GM21825 (cell line): ENCODE measurements at regions not wholly inside any gene's neighbourhood (a gene's known extent, or its start where the extent isn't known, plus 50 kb on each side); places are given as distances from the start of the nearest gene placed in this dataset.

Source experiments
- ATAC-seq: cut with Tn5 transposase; IDR thresholded peaks from one replicate; pipeline ENCODE4 v1.9.1; 2021; ENCODE audit warnings: mild to moderate bottlenecking, moderate library complexity; ENCODE audit not compliant: unreplicated experiment

DNA sequence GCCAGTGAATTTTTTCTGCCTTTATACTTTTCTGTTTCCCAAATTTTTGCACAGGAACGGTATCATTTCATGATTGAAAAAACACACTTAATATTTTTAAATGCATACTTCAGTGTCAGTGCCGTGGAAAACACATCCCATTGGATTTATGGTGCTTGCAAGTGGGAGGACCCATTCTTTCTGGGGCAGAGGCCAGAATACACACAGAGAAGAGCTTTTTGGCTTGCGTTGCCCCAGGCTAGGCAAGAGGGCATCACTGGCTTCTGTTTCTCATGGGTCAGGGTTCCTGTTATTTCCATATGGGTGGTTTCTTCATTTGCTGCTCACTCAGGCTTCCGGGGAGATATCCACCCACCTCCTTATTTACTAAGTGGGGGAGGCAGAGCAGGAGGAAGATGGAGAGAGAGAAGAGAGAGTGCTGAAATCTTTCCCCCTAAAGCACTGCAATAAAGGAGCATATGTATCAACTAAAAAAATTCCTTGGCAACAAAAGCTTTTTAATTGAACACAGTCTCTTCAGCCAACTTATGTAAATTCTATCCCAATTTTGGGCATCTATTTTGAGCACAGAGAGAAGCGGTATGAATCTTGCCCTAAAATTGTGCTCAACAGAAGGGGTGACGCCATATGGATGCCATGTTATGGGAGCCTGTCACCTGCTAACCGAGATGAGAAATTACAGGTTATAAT lies 66.0 kb upstream of the KIRREL3 start:
- ATAC-seq: no peak

DNA sequence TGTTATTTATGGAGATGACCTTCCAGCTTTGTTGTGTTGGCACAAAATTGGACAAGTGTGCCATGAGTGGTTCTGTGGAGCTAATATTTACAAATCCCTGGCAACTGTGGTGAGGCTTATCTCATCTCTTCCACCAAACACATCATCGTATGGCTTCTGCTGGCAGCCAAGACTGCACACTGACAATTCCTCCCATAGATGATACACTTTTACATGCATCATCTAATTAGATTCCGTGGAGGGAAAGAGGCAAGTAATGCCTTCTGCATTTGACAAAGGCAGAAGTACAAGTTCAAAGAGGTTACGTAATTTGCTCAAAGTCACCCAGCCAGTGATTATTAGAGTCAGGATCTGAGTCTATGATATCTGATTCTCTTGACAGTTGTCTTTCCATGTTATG lies 62.7 kb upstream of the KIRREL3 start:
- no peak for ATAC-seq

DNA sequence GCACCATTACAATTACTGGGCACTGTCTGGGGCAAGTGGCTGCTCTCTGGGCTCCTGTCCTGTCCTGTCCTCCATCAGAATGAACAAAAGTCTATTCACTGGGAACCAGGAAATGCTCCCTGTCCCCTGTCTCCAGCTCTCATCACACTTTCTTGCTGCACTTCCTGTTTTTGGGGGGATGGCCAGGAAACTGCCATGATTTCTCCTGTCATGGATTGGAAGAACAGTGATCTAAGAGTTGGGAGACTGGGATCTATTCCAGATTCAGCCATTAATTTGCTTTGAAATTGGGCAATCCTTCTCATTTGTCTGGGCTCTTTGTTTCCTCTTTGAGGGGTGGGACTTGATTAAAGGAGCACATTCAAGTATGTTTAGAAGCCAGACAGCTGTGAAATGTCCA lies 61.4 kb upstream of the KIRREL3 start:
- ATAC-seq: no peak

DNA sequence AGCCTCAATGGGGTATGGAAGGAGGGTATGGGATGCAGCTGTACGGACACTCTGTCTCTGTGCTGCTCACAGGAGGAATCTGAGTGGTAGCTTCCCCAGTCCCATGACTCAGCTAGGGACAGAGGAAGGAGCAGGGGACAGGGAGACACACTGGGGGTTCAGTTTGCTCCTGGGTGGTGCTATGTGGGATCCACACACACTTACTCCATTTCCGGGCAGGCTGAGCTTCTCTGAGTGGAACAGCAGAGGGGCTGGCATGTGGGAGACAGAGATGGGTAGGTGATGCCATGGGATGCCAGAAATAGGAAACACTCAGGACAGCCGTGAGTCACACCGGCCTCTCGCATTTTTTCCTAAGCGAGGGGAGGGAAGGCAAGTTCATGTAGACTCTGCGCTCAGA lies 59.2 kb upstream of the KIRREL3 start:
- ATAC-seq: no peak

DNA sequence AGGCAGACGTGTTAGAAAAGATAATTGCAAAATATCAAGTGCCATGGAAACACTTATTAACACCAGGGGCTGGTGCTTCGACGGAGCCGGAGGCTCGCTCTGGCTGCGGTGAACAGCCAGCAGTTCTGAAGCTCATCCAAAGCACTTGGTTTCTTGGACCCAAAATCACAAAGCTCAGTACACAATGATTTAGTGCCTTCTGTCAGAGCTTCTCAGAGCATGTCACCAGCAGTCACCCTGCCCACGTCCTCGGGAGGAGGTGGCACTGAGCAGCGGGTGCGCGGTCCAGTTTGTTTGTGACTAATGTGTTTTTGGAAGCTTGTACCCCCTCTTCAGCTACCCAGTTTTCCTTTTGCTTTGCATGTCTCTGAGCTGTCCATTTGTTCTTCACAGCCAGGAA lies 58.7 kb upstream of the KIRREL3 start:
- ATAC-seq: no peak

DNA sequence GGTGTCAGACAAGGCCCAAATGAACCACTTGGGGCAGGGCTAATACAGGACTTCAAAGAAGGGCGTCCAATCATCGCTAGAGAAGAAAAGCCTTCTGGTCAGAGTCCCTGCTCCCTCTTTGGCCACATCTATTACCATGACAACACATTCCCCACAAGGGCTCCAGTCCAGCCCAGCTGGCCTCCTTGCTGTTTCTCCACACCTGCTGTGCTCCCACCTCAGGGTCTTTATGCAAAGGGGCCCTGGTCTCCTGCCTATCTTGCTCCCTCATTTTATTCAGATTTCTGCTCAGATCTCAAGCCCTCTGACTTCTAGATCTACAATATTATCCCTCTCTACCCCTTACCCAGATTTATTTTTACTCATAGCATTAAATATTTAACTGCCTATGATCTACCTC lies 58.0 kb upstream of the KIRREL3 start:
- no peak for ATAC-seq

DNA sequence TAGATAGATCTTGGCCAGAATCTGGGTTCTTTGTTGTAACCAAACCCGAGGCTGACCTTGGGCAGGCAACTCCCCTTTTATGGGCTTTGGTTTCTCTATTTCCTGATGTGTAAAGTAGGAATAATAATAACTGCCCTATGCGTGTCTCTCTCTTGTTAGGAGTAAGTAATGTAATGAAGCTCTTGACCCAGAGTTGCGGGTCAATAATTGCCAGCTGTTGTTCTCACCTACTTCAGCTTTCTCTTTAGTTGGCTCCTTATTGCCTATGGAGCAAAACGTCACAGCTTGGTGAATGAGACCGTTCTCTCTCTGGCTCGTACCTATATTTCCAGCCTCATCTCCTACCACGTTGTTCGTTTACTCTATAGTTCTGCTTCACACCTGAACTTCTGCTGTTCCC lies 56.6 kb upstream of the KIRREL3 start:
- ATAC-seq: no peak

DNA sequence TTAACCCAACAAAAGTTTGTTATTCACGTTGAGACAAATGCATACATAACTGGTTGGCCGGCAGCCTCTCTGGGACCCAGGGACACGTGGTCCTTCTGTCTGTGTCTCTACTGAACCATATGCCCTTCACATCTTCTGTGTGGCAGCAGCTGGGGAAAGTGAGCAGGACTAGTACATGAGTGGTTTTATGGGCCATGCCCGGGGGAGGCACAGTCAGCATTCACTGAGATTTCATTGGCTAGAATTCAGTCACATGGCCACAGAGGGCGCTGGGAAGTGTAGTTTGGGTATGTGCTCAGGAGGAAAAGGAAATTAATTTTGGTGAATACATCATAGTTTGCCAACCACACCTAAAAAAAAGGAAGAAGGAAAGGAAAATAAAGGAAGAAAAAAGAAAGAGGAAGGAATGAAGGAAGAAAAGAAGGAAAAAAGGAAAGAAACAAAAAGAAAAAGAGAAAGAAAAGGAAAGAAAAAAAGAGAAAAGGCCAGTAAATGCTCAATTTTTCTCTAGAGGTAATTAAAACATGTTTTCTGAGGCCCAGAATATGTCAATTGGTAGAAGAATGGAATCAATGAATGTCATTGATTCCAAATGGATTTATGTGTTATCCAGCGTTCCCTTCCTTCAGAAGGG lies 55.9 kb upstream of the KIRREL3 start:
- ATAC-seq: no peak

DNA sequence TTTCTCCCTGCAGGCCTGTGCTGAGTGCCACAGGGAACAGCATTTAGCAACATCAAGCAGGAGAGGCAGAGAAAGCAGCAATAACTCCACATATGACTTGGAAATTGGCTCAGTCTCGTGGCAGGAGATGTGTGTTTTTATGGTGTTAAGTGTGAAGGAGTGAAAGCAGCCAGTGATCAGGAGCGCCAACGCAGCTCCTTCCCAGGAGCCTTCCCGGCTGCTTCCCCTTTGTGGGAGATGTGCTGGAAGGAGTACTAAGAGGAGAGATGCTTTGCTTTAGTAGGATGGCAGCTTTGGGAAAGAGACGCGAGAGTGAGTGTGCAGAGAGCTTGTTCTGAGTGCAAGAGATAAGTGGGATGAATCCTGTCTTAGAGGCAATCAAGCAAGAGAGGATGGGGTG lies 54.7 kb upstream of the KIRREL3 start:
- ATAC-seq: no peak

DNA sequence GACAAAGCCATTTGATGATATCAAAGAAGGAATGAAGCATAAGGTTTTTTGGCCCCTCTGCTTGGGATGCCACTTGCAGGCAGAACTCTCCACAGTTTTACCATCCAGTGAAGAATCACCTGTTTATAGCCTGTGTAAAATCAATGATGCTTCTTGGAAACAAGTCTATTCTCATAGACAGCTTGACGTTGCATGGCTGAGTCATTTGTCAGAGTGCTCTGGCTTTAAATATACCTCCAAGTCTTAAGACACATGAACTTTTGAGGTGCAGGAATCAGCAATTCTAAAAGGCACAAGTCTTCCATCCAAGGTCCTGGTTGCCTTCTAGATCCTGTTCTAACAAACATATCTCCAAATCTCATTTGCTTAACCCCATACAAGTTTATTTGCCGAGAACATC lies 53.6 kb upstream of the KIRREL3 start:
- ATAC-seq: no peak

DNA sequence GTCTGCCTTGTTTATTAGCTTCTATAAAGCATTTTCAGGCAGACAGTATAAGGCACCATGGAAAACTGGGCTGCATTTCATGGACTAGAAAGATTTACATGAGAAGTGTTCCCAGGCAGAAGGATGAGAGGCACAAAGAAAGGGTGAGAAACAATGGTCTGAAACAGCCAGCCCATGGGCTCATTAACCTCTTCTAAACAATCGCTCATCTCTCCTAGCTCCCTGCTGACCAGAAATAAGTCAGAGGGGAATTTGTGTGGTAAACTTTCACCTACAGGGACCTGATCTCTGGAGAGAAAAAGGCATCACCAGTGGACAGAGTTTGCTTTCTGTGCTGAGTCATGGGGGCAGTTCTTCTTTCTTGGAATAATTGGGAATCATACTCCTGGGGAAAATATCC lies 51.8 kb upstream of the KIRREL3 start:
- ATAC-seq: no peak
